ENCODE measurements at regions not wholly inside any gene's neighbourhood (a gene's known extent, or its start where the extent isn't known, plus 50 kb on each side); places are given as distances from the start of the nearest gene placed in this dataset.

GRCh38 chr18:54679318-54680149 lies 88.5 kb downstream of the DYNAP start:
- no peak overlapping the region for H3K27ac ChIP-seq (ENCODE audit: low read depth, low read length)
- no peaks in the 10 kb centered on the region for H3K9me3 ChIP-seq (ENCODE audit: insufficient read depth, low read length)
- TF ChIP-seq EZH2phosphoT487 (conservative IDR thresholded peaks at IDR 0.05; ENCODE audit: low read length) (no peak), CTCF (IDR thresholded peaks at IDR 0.05; ENCODE audit: insufficient read depth, low read length, poor library complexity, severe bottlenecking) (peak; percentile 20)
- H3K9ac ChIP-seq (ENCODE audit: low read length), result no peak overlapping the region
- no peaks in the 10 kb centered on the region for H3K36me3 ChIP-seq (ENCODE audit: low read length)
- H4K20me1 ChIP-seq (ENCODE audit: low read depth, low read length), result no peaks in the 10 kb centered on the region
- H3K4me2 ChIP-seq (ENCODE audit: low read depth, low read length, poor library complexity, severe bottlenecking), result no peak overlapping the region
- no peaks in the 10 kb centered on the region for H3F3A ChIP-seq (ENCODE audit: insufficient read depth)
- H3K4me3 ChIP-seq (ENCODE audit: insufficient read depth, low read length, poor library complexity, severe bottlenecking), result no peak overlapping the region
- H2AFZ ChIP-seq (ENCODE audit: low read depth, low read length, severe bottlenecking), result no peak overlapping the region
- H3K27me3 ChIP-seq (ENCODE audit: low read length), result no peaks in the 10 kb centered on the region
- no peaks in the 10 kb centered on the region for H3K9me2 ChIP-seq (replicated peaks; ENCODE audit: insufficient read depth, low read length)
- no peaks in the 10 kb centered on the region for H3K79me2 ChIP-seq (ENCODE audit: insufficient read depth, low read length)

GRCh38 chr18:54684784-54685183 lies 93.7 kb downstream of the DYNAP start:
- Histone ChIP-seq H3K9me2 (replicated peaks; ENCODE audit: insufficient read depth, low read length) (no peaks in the 10 kb centered on the region), H3K4me2 (ENCODE audit: low read depth, low read length, poor library complexity, severe bottlenecking) (no peak overlapping the region), H3K9me3 (ENCODE audit: insufficient read depth, low read length) (no peaks in the 10 kb centered on the region), H3K27me3 (ENCODE audit: low read length) (peaks cover 3% of the 10 kb centered on the region; the same call in 1 of the 2 replicates), H3F3A (ENCODE audit: insufficient read depth) (no peaks in the 10 kb centered on the region), H3K79me2 (ENCODE audit: insufficient read depth, low read length) (no peaks in the 10 kb centered on the region), H2AFZ (ENCODE audit: low read depth, low read length, severe bottlenecking) (no peak overlapping the region), H3K4me3 (ENCODE audit: insufficient read depth, low read length, poor library complexity, severe bottlenecking) (no peak overlapping the region), H3K36me3 (ENCODE audit: low read length) (no peaks in the 10 kb centered on the region), H4K20me1 (ENCODE audit: low read depth, low read length) (no peaks in the 10 kb centered on the region), H3K9ac (ENCODE audit: low read length) (no peak overlapping the region), H3K27ac (ENCODE audit: low read depth, low read length) (no peak overlapping the region)
- TF ChIP-seq CTCF (IDR thresholded peaks at IDR 0.05; ENCODE audit: insufficient read depth, low read length, poor library complexity, severe bottlenecking) (no peak), EZH2phosphoT487 (conservative IDR thresholded peaks at IDR 0.05; ENCODE audit: low read length) (no peak)

- Histone ChIP-seq H3K9ac (ENCODE audit: low read length) (no peak overlapping the region), H3K79me2 (ENCODE audit: insufficient read depth, low read length) (no peaks in the 10 kb centered on the region), H3K9me3 (ENCODE audit: insufficient read depth, low read length) (no peaks in the 10 kb centered on the region), H2AFZ (ENCODE audit: low read depth, low read length, severe bottlenecking) (no peak overlapping the region), H4K20me1 (ENCODE audit: low read depth, low read length) (no peaks in the 10 kb centered on the region), H3K27me3 (ENCODE audit: low read length) (peaks cover 3% of the 10 kb centered on the region; the same call in 1 of the 2 replicates), H3K9me2 (replicated peaks; ENCODE audit: insufficient read depth, low read length) (no peaks in the 10 kb centered on the region), H3K4me3 (ENCODE audit: insufficient read depth, low read length, poor library complexity, severe bottlenecking) (no peak overlapping the region), H3F3A (ENCODE audit: insufficient read depth) (no peaks in the 10 kb centered on the region), H3K36me3 (ENCODE audit: low read length) (no peaks in the 10 kb centered on the region), H3K4me2 (ENCODE audit: low read depth, low read length, poor library complexity, severe bottlenecking) (no peak overlapping the region), H3K27ac (ENCODE audit: low read depth, low read length) (no peak overlapping the region)
- TF ChIP-seq EZH2phosphoT487 (conservative IDR thresholded peaks at IDR 0.05; ENCODE audit: low read length) (no peak), CTCF (IDR thresholded peaks at IDR 0.05; ENCODE audit: insufficient read depth, low read length, poor library complexity, severe bottlenecking) (no peak)
Measured at GRCh38 chr18:54689319-54689718, 98.3 kb downstream of the DYNAP start.

Data from SU-DHL-6 (cell line).